ENCODE measurements at regions not wholly inside any gene's neighbourhood (a gene's known extent, or its start where the extent isn't known, plus 50 kb on each side); places are given as distances from the start of the nearest gene placed in this dataset.
"Not testable (repeated sequence)": the region's sequence is repeated elsewhere in the genome, so short reads cannot be mapped to it uniquely, and the experiment has no call there.

GRCh38 chr3:11898611-11899325, 52.1 kb upstream of the TAMM41 start:
- H3K27ac ChIP-seq, result no peak overlapping the region

DNA sequence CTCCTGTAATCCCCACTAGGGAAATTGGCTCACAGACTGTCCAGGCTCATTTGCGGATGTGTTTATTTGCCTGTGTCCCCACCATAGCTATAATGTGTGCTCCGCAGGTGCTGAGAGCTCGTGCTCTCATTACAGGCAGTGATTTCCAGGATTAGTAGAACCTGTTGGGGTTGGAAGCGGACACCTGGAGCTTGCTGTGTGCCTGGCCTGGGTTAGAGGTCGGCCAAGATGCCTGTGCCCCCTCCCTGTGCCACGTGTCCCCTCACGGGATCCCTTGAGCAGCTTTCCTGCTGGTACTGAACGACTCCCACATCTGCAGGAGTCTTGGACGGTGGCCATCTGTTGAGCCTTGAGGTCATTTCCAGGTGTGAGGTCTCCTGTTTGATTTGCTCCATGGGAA, 52.7 kb upstream of the TAMM41 start:
- not testable (repeated sequence) for H3K27ac ChIP-seq, H3K4me3 ChIP-seq

More at GRCh38 chr3:11898611-11899325, 52.1 kb upstream of the TAMM41 start:
- H3K4me3 ChIP-seq, result no peak overlapping the region

DNA sequence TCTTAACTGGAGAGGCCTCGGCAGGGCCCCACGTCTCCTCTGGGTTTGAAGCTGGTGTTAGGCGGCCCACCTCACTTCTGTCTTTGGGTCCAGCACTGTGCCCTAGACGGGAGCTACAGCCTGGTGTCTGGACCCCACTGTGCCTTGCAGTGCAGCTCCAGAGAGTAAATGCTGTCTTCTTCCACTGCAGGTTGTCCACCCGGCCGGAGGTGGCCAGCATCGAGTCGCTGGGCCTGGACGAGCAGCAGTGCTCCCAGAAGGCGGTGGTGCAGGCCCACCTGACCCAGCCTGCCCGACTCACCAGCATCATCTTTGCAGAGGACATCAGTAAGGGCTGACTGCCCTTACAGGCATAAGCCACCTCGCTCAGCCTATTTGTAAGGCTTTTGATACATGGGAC, 53.1 kb upstream of the TAMM41 start:
- H3K27ac ChIP-seq, result no peak overlapping the region
- H3K4me3 ChIP-seq, result no peak overlapping the region

GRCh38 chr3:11900824-11901223, 54.1 kb upstream of the TAMM41 start:
- H3K27ac ChIP-seq, result no peak overlapping the region
- H3K4me3 ChIP-seq, result no peak overlapping the region

- no peak overlapping the region for H3K27ac ChIP-seq
Observed at GRCh38 chr3:11901286-11901875, 54.7 kb upstream of the TAMM41 start.

DNA sequence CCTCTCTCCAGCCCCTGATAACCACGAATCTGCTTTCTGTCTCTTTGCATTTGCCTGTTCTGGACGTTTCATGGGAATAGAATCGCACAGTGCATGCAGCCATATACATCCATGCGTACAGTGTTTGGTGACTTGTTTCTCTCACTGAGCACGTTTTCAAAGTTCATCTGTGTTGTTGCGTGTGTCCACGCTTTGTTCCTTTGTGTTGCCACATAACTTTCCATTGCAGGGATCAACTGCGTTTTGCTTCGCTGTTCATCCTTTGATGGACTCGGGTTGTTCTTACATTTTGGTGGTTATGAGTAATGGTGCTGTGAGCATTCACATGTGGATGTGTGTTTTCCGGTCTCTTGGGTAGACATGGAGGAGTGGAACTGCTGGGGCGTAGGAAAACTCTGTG, 56.4 kb upstream of the TAMM41 start:
- H3K4me3 ChIP-seq, result no peak overlapping the region

More at GRCh38 chr3:11901286-11901875, 54.7 kb upstream of the TAMM41 start:
- no peak overlapping the region for H3K4me3 ChIP-seq

DNA sequence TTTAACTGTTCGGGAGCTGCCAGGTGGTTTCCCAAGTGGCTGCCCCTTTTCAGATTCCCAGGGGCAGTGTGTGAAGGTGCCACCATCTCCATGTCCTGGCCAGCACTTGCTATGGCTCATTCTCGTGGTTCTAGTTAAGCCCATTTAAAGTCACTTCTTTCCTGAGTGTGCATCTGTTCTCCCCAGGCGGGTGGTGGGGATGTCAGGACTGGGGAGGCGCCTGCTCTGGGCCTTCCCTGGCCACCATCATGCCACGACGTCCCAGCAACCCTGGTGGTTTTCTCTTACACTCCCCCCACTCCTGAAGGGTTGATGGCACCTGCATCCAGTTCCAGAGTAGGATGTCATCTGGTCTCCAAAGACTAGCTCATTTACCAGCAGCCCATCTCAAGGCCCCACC, 56.8 kb upstream of the TAMM41 start:
- Histone ChIP-seq H3K4me3 (no peak overlapping the region), H3K27ac (no peak overlapping the region)

More for the DNA sequence above, 56.4 kb upstream of the TAMM41 start:
- H3K27ac ChIP-seq, result no peak overlapping the region

DNA sequence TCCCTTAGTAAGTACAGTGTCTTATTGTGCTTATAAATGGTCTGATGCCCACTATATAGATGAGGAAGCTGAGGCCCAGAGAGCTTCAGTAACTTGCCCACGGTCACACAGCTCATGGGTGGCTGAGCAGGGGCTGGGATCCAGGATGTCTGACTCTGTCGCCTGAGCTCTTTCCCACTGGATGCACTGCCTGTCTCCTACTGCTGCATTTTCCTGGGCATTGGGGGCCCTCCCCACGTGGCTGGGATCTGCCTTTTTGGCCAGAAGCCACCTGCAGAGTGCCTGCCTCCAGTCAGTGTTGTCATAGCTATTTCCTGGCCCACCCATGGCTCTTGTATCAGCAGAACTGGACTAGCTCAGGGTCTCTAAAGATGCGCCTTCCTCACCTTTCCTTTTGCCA, 57.5 kb upstream of the TAMM41 start:
- Histone ChIP-seq H3K4me3 (no peak overlapping the region), H3K27ac (no peak overlapping the region)

DNA sequence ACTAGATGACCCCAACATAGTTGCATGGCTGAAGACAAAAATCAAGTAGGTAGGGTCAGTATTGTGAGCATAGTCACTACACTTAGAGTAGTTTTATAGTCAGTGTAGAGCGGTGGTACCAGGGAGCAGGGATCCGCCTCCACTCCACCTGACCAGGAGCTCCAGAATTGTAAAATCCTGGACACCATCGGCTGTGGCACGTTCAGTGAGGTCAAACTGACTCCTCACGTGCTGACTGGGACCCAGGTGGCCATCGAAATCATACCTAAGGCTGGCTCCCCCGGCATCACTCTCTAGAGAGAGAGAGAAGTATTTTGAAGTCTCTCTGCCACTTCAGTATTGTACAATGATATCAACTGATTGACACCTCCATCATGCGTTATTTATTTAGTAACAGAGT, 59.7 kb upstream of the TAMM41 start:
- no peak overlapping the region for H3K4me3 ChIP-seq

GRCh38 chr3:11907667-11908660, 61.3 kb upstream of the TAMM41 start:
- no peak overlapping the region for H3K27ac ChIP-seq
- H3K4me3 ChIP-seq, result no peak overlapping the region

More for the DNA sequence above, 59.7 kb upstream of the TAMM41 start:
- H3K27ac ChIP-seq, result no peak overlapping the region

GRCh38 chr3:11908981-11909698, 62.5 kb upstream of the TAMM41 start:
- no peak overlapping the region for H3K27ac ChIP-seq
- no peak overlapping the region for H3K4me3 ChIP-seq

- Histone ChIP-seq H3K4me3 (no peak overlapping the region), H3K27ac (no peak overlapping the region)
Observed at GRCh38 chr3:11909726-11910125, 63.0 kb upstream of the TAMM41 start.

GRCh38 chr3:11910216-11910930, 63.7 kb upstream of the TAMM41 start:
- not testable (repeated sequence) for H3K4me3 ChIP-seq, H3K27ac ChIP-seq

GRCh38 chr3:11910971-11911531, 64.4 kb upstream of the TAMM41 start:
- Histone ChIP-seq H3K4me3 (no peak overlapping the region), H3K27ac (no peak overlapping the region)

DNA sequence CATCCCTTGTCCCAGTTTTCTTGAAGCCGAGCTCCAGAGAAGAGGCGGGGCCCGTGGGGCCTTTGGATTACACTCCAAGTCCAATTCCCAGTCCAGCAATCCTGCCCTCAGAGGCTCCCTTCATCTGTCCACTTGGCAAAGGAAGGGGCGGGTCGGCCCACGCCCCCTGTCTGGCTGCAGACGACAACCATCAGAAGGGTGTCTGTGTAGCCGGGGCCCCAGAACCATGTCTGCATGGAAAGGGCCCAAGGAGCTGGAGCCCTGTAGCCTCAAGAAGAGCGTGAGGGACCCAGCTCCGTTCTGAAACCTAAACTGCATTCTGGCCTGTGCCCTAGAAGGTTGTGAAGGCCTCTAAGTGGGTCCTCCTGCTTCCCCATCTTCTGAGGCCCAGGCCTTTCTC, 65.2 kb upstream of the TAMM41 start:
- not testable (repeated sequence) for H3K4me3 ChIP-seq

GRCh38 chr3:11913316-11913715, 66.6 kb upstream of the TAMM41 start:
- Histone ChIP-seq H3K4me3 (no peak overlapping the region), H3K27ac (no peak overlapping the region)

More for the DNA sequence above, 65.2 kb upstream of the TAMM41 start:
- not testable (repeated sequence) for H3K27ac ChIP-seq

DNA sequence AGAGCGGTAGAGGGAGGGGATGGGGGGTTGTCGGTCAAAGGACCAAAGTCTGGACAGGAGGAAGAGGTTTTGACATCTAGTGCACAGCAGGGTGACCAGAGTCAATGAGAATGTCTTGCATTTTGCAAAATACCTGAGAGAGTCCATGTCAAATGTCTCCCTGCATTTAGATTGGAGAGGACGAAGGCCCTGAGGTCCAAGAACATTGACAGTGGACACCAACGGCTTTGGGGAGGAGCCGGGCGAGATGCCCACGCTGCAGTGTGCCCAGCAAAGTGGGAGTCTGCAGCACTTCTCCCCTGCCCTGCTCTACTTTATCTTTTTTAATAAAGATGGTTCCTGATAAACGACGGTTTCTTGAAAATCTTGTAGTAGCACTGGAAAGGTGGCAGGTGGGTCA, 67.4 kb upstream of the TAMM41 start:
- H3K4me3 ChIP-seq, result no peak overlapping the region
- no peak overlapping the region for H3K27ac ChIP-seq

GRCh38 chr3:11914651-11915050, 68.0 kb upstream of the TAMM41 start:
- Histone ChIP-seq H3K27ac (no peak overlapping the region), H3K4me3 (no peak overlapping the region)
